Lung (tissue), 11 donors: ENCODE measurements at regions not wholly inside any gene's neighbourhood (a gene's known extent, or its start where the extent isn't known, plus 50 kb on each side); places are given as distances from the start of the nearest gene placed in this dataset.

Source experiments
- ATAC-seq: fragments of 200-7000 bp; cut with Tn5 transposase; one replicate; pipeline ENCODE4 v1.9.1; 2020; ENCODE audit warnings: moderate number of reproducible peaks; ENCODE audit not compliant: insufficient read depth, low FRiP score
- DNase-seq, 3 donors: peaks; one replicate each; pipeline ENCODE4 v3.0.0-alpha.2; 2013 to 2017
- H3K27ac ChIP-seq, 2 donors: one replicate each; pipeline ENCODE4 v1.5.1; 2013; ENCODE audit warnings: mild to moderate bottlenecking in 2 of 2, moderate library complexity in 2 of 2, control low read depth in 1 of 2, inconsistent platforms in 1 of 2, low read depth in 1 of 2, low read length in 1 of 2
- H3K27me3 ChIP-seq, 3 donors: one replicate each; pipeline ENCODE4 v1.5.1; 2013; ENCODE audit warnings: low read length in 2 of 3; ENCODE audit not compliant: control insufficient read depth in 3 of 3, insufficient read depth in 3 of 3
- H3K36me3 ChIP-seq, 4 donors: one replicate each; pipeline ENCODE4 v1.5.1; 2013; ENCODE audit warnings: low read length in 4 of 4, mild to moderate bottlenecking in 1 of 4, moderate library complexity in 1 of 4; ENCODE audit not compliant: control insufficient read depth in 4 of 4, insufficient read depth in 4 of 4
- H3K4me1 ChIP-seq, 5 donors: one replicate each; pipeline ENCODE4 v1.5.1; 2013; ENCODE audit warnings: low read length in 5 of 5, mild to moderate bottlenecking in 2 of 5, moderate library complexity in 1 of 5; ENCODE audit not compliant: control insufficient read depth in 5 of 5, insufficient read depth in 5 of 5
- H3K4me3 ChIP-seq: one replicate; pipeline ENCODE4 v1.5.1; 2013; ENCODE audit warnings: mild to moderate bottlenecking, control low read depth, moderate library complexity
- H3K9ac ChIP-seq, 2 donors: one replicate each; pipeline ENCODE4 v1.5.1; 2013; ENCODE audit warnings: low read length in 2 of 2, control low read depth in 1 of 2; ENCODE audit not compliant: insufficient read depth in 1 of 2
- H3K9me3 ChIP-seq, 4 donors: one replicate each; pipeline ENCODE4 v1.5.1; 2013; ENCODE audit warnings: low read length in 3 of 4, mild to moderate bottlenecking in 1 of 4, moderate library complexity in 1 of 4; ENCODE audit not compliant: control insufficient read depth in 4 of 4, insufficient read depth in 3 of 4
- WGBS, 2 donors: extraction: QIAGEN DNeasy Blood & Tissue Kit; methylation state at CpG; one replicate each; pipeline ENCODE4 v1.1.7; 2013; 5-methylcytosine and 5-hydroxymethylcytosine counted together
- TF ChIP-seq, protein P1 (sequence below): IDR thresholded peaks from 2 replicates; pipeline ENCODE4 v1.5.1; 2012; ENCODE audit warnings: mild to moderate bottlenecking; ENCODE audit errors: control extremely low read depth, extremely low read depth
- donor health status: control.
- donor health status: control.
- donor health status: Bipolar disorder and iron deficiency.
- donor health status: healthy.
- donor health status: DM: yes; HTN: yes; CAD: no.

DNA sequence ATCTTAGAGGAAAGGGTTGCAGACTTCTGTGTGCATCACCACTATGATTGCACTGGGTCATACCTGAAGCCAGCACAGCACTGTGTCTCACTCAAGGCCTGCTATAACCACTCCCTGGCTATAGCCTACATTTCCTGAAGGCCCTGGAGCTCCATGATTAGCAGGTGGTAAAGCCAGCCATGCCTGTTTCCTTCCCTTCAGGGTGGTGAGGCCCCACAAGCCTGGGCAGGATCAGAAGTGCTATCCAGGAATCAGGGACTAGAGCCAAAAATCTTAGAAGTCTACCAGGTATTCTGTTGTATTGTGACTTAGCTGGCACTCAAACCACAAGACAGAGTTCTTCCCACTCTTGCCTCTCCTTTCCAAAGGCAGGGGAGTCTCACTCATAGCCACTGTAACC, 734.6 kb downstream of the GLUD2 start:
- H3K27ac ChIP-seq = no peak overlapping the region
- peaks cover 0 to 2% (median 0%) of the 10 kb centered on the region in 4 donors for H3K9me3 ChIP-seq
- H3K36me3 ChIP-seq = no peaks in the 10 kb centered on the region
- H3K4me1 ChIP-seq = no peaks in the 10 kb centered on the region
- H3K27me3 ChIP-seq = no peaks in the 10 kb centered on the region
- DNase-seq = no peak
- no peak for ATAC-seq
- H3K4me3 ChIP-seq = no peak overlapping the region
- TF ChIP-seq, protein P1, sequence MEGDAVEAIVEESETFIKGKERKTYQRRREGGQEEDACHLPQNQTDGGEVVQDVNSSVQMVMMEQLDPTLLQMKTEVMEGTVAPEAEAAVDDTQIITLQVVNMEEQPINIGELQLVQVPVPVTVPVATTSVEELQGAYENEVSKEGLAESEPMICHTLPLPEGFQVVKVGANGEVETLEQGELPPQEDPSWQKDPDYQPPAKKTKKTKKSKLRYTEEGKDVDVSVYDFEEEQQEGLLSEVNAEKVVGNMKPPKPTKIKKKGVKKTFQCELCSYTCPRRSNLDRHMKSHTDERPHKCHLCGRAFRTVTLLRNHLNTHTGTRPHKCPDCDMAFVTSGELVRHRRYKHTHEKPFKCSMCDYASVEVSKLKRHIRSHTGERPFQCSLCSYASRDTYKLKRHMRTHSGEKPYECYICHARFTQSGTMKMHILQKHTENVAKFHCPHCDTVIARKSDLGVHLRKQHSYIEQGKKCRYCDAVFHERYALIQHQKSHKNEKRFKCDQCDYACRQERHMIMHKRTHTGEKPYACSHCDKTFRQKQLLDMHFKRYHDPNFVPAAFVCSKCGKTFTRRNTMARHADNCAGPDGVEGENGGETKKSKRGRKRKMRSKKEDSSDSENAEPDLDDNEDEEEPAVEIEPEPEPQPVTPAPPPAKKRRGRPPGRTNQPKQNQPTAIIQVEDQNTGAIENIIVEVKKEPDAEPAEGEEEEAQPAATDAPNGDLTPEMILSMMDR = no peak
- no peak overlapping the region for H3K9ac ChIP-seq

DNA sequence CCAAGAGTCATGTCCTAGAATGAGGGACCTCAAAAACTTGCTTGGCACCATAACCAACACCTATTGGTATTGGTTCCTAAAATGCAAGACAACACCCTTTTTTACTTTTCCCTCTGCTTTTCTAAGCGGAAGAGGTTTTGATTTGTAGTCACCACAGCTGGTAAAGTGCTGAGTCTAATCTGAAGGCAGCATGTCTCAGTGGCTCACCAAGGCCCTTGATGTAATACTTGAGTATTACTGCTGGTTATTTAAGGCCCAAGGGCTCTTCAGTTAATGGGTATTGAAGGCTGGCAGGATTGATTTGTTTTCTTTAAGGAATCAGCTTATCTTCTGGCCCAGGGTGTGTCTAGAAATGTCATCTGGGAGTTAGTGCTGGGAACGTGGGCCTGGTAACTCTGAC, 735.1 kb downstream of the GLUD2 start:
- DNase-seq (peak in 1 of 3 donors; percentile 3), ATAC-seq (no peak)
- Histone ChIP-seq H3K36me3 (no peaks in the 10 kb centered on the region), H3K9ac (no peak overlapping the region), H3K4me1 (no peaks in the 10 kb centered on the region), H3K4me3 (no peak overlapping the region), H3K27me3 (no peaks in the 10 kb centered on the region), H3K27ac (no peak overlapping the region), H3K9me3 (peaks cover 0 to 2% (median 0%) of the 10 kb centered on the region in 4 donors)
- WGBS, 2 donors = 47 to 56% methylated on average over 2 of the region's 2 CpGs
- TF ChIP-seq, protein P1 = no peak

DNA sequence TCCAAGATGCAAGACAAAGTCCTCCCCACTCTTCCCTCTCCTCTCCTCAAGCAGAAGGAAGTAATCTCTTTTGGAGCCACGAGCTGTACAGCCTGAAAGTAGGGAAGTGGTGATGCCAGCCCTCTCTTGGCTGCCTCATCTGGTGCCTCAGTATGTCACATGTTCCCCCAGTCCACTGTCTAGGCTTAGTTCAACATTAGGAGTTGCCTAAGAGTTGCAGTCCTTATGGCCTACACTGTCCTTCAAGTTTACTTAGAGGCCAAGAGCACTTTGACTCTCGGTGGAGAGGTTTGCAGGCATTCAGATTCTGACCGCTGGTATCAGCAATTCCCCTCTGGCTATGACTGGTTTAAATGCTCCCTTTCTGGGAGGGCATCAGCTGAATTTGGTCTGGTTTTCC, 735.6 kb downstream of the GLUD2 start:
- 47 to 48% methylated on average over 3 of the region's 3 CpGs for WGBS, 2 donors
- Histone ChIP-seq H3K9me3 (peaks cover 0 to 2% (median 0%) of the 10 kb centered on the region in 4 donors), H3K27ac (no peak overlapping the region), H3K9ac (no peak overlapping the region), H3K4me3 (no peak overlapping the region), H3K36me3 (no peaks in the 10 kb centered on the region), H3K4me1 (no peaks in the 10 kb centered on the region), H3K27me3 (no peaks in the 10 kb centered on the region)
- TF ChIP-seq, protein P1 = no peak
- ATAC-seq = no peak
- no peak for DNase-seq

DNA sequence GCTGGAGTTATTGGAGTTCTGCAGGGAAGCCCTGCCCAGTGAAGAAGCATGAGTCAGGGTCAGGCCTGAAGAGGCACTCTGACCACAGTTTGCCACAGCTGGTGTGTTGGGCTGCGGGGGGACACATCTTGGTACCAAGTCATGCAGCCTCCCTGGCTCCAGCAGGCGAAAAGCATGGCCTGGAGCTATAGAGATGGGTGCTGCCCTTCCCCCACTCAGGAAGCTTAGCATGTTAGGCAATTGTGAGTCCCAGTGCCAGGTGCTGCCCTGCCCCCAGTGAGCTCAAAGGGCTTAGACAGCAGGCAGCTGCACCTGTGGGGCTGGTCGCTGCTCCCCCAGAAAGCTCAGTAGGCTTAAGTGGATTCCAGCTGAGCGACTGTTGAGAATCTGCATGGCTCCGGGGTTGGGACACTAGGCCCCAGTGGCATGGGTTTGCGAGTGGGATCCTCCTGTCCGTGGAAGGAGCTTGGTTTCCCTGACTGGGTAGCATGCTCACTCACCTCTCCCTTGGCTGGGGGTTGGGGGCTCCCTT, 755.5 kb downstream of the GLUD2 start:
- no peaks in the 10 kb centered on the region for H3K27me3 ChIP-seq
- TF ChIP-seq, protein P1 = no peak
- no peak overlapping the region for H3K4me3 ChIP-seq
- H3K9ac ChIP-seq = no peak overlapping the region
- H3K27ac ChIP-seq = no peak overlapping the region
- peaks cover 0 to 4% (median 0%) of the 10 kb centered on the region in 4 donors for H3K9me3 ChIP-seq
- DNase-seq (no peak), ATAC-seq (no peak)
- 68 to 89% methylated on average over 7 of the region's 7 CpGs for WGBS, 2 donors
- no peaks in the 10 kb centered on the region for H3K36me3 ChIP-seq
- no peaks in the 10 kb centered on the region for H3K4me1 ChIP-seq
